GM21360 (cell line): ENCODE measurements at regions not wholly inside any gene's neighbourhood (a gene's known extent, or its start where the extent isn't known, plus 50 kb on each side); places are given as distances from the start of the nearest gene placed in this dataset.

Experiments
- ATAC-seq: cut with Tn5 transposase; IDR thresholded peaks from one replicate; pipeline ENCODE4 v1.9.1; 2021; ENCODE audit warnings: mild to moderate bottlenecking, moderate library complexity; ENCODE audit not compliant: unreplicated experiment

GRCh38 chr5:72035831-72036230 is 71.4 kb upstream of the MAP1B start:
- no peak for ATAC-seq

GRCh38 chr5:72036951-72037350 is 70.3 kb upstream of the MAP1B start:
- no peak for ATAC-seq

- no peak for ATAC-seq
Measured at GRCh38 chr5:72040513-72040912, 66.8 kb upstream of the MAP1B start.

GRCh38 chr5:72041654-72042053 is 65.6 kb upstream of the MAP1B start:
- no peak for ATAC-seq

GRCh38 chr5:72042097-72042496 is 65.2 kb upstream of the MAP1B start:
- ATAC-seq, result no peak

- ATAC-seq, result no peak
Measured at GRCh38 chr5:72045692-72046091, 61.6 kb upstream of the MAP1B start.

GRCh38 chr5:72046106-72046505 is 61.2 kb upstream of the MAP1B start:
- ATAC-seq, result no peak

GRCh38 chr5:72055636-72056035 is 51.6 kb upstream of the MAP1B start:
- ATAC-seq, result no peak
